Fibroblast of mammary gland (primary cell): ENCODE measurements at regions not wholly inside any gene's neighbourhood (a gene's known extent, or its start where the extent isn't known, plus 50 kb on each side); places are given as distances from the start of the nearest gene placed in this dataset.

ENCODE experiments used
- DNase-seq: peaks from one replicate; pipeline ENCODE4 v3.0.0-alpha.2; 2010; ENCODE audit warnings: low read depth
- H3K4me3 ChIP-seq: 2 replicates; pipeline ENCODE4 v1.5.1; 2011; ENCODE audit warnings: low read depth, mild to moderate bottlenecking, low read length, moderate library complexity; ENCODE audit not compliant: control insufficient read depth
- TF ChIP-seq, protein P1 (sequence below): conservative IDR thresholded peaks from 2 replicates; pipeline ENCODE4 v1.5.1; 2011; ENCODE audit warnings: low read depth, low read length, inconsistent platforms; ENCODE audit not compliant: control insufficient read depth, insufficient read depth

DNA sequence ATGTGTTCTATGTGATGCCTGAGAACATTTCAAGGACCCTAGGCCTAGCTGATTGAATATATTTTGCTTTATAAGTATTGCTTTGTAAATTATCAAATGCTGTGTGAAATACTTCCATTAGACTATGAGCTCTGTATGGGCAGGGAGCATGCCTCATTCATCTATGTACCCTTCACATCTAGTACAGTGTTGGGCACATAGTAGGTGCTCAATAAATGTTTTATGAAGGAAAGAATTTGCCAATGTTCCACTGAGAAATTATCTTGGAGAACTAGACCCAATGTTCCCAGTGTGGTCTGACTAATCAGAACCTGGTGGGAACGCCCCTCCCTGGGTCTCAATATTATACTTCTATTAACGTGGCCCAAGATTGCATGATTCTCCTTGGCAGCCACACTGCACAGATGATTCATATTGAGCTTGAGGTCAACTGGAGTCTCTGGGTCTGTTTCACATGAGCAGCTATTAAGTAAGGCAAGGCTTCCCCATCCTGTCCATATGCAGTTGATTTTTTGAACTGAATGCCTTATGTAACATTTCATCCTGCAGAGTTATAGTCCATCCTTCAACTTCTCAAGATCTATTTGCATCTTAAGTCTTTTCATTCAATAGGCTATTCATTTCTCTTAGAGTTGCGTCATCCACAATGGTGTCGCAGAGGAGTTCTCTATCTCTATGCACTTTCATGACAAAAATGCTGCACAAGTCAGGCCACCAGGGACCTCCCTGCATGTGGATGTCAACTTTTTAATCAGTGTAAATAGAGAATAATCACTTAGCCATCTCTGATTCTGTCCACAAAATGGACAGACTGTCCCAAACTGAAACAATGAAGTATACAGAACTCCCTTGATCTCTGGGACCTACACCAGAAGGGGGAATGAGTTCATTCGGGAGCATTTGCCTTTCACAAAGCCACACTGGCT is 257.6 kb downstream of the CYP26B1 start:
- peak; percentile 99 for DNase-seq
- TF ChIP-seq, protein P1, sequence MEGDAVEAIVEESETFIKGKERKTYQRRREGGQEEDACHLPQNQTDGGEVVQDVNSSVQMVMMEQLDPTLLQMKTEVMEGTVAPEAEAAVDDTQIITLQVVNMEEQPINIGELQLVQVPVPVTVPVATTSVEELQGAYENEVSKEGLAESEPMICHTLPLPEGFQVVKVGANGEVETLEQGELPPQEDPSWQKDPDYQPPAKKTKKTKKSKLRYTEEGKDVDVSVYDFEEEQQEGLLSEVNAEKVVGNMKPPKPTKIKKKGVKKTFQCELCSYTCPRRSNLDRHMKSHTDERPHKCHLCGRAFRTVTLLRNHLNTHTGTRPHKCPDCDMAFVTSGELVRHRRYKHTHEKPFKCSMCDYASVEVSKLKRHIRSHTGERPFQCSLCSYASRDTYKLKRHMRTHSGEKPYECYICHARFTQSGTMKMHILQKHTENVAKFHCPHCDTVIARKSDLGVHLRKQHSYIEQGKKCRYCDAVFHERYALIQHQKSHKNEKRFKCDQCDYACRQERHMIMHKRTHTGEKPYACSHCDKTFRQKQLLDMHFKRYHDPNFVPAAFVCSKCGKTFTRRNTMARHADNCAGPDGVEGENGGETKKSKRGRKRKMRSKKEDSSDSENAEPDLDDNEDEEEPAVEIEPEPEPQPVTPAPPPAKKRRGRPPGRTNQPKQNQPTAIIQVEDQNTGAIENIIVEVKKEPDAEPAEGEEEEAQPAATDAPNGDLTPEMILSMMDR = no peak
- no peak overlapping the region for H3K4me3 ChIP-seq

DNA sequence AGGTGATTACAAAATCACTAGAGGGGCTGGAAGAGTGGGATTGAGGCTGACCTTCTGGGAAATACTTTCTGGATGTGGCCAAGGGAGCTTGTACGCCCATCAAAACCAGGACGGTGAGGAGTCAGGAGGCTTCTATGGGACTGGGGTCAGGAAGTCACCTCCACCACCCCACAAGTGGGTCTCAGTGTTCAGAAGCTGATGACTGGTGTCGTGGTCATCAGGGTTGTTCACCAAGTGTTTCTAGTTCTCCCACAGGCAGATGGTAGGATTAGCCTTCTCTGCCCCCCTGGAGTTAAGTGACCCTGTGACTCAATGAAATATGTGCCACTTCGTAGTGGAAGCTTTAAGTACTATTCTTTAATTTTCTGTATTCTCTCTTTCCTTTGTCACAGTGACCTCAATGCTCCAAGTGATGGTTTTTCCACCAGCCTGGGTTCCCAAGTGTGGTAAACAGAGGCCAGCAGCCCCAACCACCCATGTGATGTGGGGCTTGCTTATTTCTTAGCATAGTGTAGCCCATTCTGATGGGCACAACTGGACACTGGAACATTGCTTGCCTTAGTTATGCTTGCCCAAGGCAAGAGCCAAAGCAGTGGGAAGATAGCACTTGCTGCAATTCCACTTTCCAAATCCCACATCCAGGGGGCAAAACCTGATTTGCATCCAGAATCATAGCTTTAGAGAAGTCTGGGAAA is 258.8 kb downstream of the CYP26B1 start:
- DNase-seq = peak; percentile 78
- TF ChIP-seq, protein P1 = no peak

DNA sequence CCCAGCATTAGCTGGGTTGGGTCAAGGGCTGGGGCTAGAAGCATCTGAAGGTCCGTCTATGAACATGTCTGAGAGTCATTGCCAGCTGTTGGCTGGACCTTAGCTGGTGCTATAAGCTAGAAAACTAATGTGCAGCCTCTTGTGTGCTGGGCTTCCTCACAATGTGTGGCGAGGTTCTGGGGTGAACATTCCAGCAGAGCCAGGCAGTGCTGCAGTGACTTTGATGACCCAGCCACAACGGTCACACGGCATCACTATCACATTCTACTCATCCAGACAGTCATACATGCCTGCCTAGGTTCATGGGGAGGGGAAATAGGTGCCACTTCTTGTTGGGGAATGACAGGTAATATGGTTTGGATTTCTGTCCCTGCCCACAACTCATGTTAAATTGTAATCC is 260.5 kb downstream of the CYP26B1 start:
- TF ChIP-seq, protein P1 = no peak
- DNase-seq = no peak
- no peak overlapping the region for H3K4me3 ChIP-seq

More for the DNA sequence above, 258.8 kb downstream of the CYP26B1 start:
- H3K4me3 ChIP-seq = no peak overlapping the region

DNA sequence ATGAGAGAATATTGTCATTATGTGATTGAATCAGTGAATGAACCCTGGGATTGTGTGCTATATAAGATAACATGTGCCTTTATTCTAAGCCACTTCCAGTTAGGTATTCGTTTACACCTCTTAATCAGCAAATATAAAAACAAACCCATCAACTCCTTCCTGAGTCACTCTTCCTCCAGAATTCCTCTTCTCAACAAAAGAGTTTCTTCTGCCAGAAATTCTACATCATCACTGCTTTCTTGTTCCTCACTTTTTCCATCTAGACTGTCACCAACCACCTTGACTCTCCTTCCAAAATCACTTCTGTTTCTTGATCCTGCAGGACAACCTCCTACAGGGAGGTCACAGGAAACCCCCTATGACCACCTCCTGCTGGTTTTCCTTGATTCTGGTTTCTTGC is 261.4 kb downstream of the CYP26B1 start:
- TF ChIP-seq, protein P1 = no peak

DNA sequence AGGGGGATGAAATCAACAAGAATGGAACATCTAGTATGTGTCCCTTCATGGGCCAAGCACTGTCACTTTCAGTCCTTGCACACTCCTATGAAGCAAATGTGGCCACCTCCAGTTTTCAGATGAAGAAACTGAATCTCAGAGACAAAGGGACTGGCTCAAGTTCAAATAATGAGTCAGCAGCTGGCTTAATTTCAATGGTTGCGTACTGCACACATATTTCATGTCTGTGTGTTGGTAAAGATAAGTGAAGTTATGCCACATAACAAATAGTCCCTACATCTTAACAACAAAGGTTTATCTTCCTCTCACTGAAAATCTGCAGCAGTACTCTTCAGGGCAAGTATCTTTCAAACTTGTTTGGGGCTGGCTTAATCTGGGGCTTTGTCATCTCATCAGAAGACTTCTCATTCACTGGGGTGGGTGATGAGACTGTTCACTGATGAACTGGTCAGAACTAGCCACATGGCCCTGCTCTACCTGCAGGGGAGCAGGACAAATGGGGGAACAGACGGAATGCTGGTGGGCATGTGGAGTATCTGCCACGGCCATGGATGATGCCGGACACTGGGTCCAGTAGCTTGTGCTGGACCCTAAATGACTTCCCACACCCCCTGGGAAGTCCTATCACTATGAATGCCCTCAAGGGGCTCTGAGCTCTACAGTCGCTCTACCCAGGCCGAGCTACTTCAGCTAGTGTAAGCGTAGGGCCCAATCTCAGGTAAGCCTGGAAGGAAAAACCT is 263.2 kb downstream of the CYP26B1 start:
- TF ChIP-seq, protein P1 = no peak
- peak; percentile 92 for DNase-seq
- H3K4me3 ChIP-seq = no peak overlapping the region

More for the DNA sequence above, 261.4 kb downstream of the CYP26B1 start:
- DNase-seq = no peak
- no peak overlapping the region for H3K4me3 ChIP-seq

DNA sequence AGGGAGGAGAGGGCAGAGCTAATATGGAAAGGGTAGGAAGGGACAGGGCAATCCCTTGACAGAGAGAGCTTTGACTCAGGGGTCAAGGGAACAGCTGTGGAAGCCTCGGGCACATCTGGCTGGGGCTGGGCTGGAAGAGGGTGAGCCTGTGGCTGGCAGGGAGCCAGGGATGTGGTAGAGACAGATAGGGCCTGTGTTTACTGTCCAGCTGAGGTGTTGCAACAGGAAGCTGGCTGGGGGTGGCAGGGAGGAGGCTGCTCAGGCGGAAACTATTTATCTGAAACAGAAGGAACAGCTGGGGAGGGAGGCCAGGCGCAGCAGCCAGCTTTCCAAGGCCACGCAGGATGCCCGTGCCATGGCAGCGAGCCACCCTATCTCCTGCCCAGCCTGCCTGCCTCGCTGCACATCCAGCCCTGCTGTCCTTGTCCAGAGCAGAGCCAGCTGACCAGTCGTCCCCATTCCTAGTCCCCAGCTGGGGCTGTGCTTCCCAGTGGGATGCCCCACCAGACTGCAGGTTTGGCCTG is 264.7 kb downstream of the CYP26B1 start:
- TF ChIP-seq, protein P1 = no peak
- DNase-seq = peak; percentile 96
- no peak overlapping the region for H3K4me3 ChIP-seq
